HUES6 (cell line): ENCODE measurements at regions not wholly inside any gene's neighbourhood (a gene's known extent, or its start where the extent isn't known, plus 50 kb on each side); places are given as distances from the start of the nearest gene placed in this dataset.
"Not testable (repeated sequence)": the region's sequence is repeated elsewhere in the genome, so short reads cannot be mapped to it uniquely, and the experiment has no call there.

ENCODE experiments used
- H3K27ac ChIP-seq: 2 replicates; pipeline ENCODE4 v1.7.0; 2013; ENCODE audit warnings: low read depth, mild to moderate bottlenecking, low read length, inconsistent platforms
- H3K27me3 ChIP-seq: 2 replicates; pipeline ENCODE4 v1.6.1; 2013; ENCODE audit warnings: low read length; ENCODE audit not compliant: control insufficient read depth, insufficient read depth
- H3K36me3 ChIP-seq: 2 replicates; pipeline ENCODE4 v1.6.1; 2013; ENCODE audit warnings: low read length; ENCODE audit not compliant: control insufficient read depth, insufficient read depth
- H3K4me1 ChIP-seq: 2 replicates; pipeline ENCODE4 v1.6.1; 2013; ENCODE audit warnings: low read length; ENCODE audit not compliant: control insufficient read depth, insufficient read depth
- H3K4me3 ChIP-seq: 2 replicates; pipeline ENCODE4 v1.5.1; 2013; ENCODE audit warnings: low read depth, low read length
- H3K9ac ChIP-seq: one replicate; pipeline ENCODE4 v1.6.1; 2013; ENCODE audit warnings: mild to moderate bottlenecking, low read length
- H3K9me3 ChIP-seq: 2 replicates; pipeline ENCODE4 v1.6.1; 2013; ENCODE audit warnings: low read depth, low read length; ENCODE audit not compliant: control insufficient read depth, insufficient read depth

- H3K27ac ChIP-seq, result no peak overlapping the region
- H3K36me3 ChIP-seq, result no peaks in the 10 kb centered on the region
- peaks cover 87% of the 10 kb centered on the region for H3K27me3 ChIP-seq
- H3K9me3 ChIP-seq, result no peaks in the 10 kb centered on the region
- no peak overlapping the region for H3K9ac ChIP-seq
- H3K4me3 ChIP-seq, result peak overlapping the region; percentile 87
- H3K4me1 ChIP-seq, result peaks cover 15% of the 10 kb centered on the region; the same call in 1 of the 2 replicates
Observed at GRCh38 chr7:114083166-114084001, 164.6 kb upstream of the PPP1R3A start.

GRCh38 chr7:114082642-114083165 is 163.9 kb upstream of the PPP1R3A start:
- H3K4me1 ChIP-seq, result peaks cover 15% of the 10 kb centered on the region; the same call in 1 of the 2 replicates
- H3K9me3 ChIP-seq, result no peaks in the 10 kb centered on the region
- peak overlapping the region; percentile 87 for H3K4me3 ChIP-seq
- H3K27me3 ChIP-seq, result peaks cover 80% of the 10 kb centered on the region
- no peaks in the 10 kb centered on the region for H3K36me3 ChIP-seq
- H3K9ac ChIP-seq, result peak overlapping the region; percentile 7
- no peak overlapping the region for H3K27ac ChIP-seq

- H3K9ac ChIP-seq, result no peak overlapping the region
- H3K27me3 ChIP-seq, result peaks cover 71% of the 10 kb centered on the region
- H3K4me3 ChIP-seq, result no peak overlapping the region
- no peak overlapping the region for H3K27ac ChIP-seq
- no peaks in the 10 kb centered on the region for H3K9me3 ChIP-seq
- peaks cover 15% of the 10 kb centered on the region; the same call in 1 of the 2 replicates for H3K4me1 ChIP-seq
- H3K36me3 ChIP-seq, result no peaks in the 10 kb centered on the region
Observed at GRCh38 chr7:114081606-114082425, 163.0 kb upstream of the PPP1R3A start.

GRCh38 chr7:114077158-114077524 is 158.3 kb upstream of the PPP1R3A start:
- not testable (repeated sequence) for H3K36me3 ChIP-seq, H3K27ac ChIP-seq, H3K4me1 ChIP-seq, H3K4me3 ChIP-seq, H3K9ac ChIP-seq, H3K9me3 ChIP-seq
- H3K27me3 ChIP-seq, result peaks cover 25% of the 10 kb centered on the region

GRCh38 chr7:114076392-114077157 is 157.8 kb upstream of the PPP1R3A start:
- H3K4me3 ChIP-seq, result not testable (repeated sequence)

GRCh38 chr7:114073701-114074100 is 154.9 kb upstream of the PPP1R3A start:
- no peaks in the 10 kb centered on the region; the same call in 1 of the 2 replicates for H3K27me3 ChIP-seq
- H3K4me3 ChIP-seq, result no peak overlapping the region

More at GRCh38 chr7:114076392-114077157, 157.8 kb upstream of the PPP1R3A start:
- H3K9me3 ChIP-seq, H3K27ac ChIP-seq, H3K4me1 ChIP-seq, H3K36me3 ChIP-seq, H3K9ac ChIP-seq: not testable (repeated sequence)
- H3K27me3 ChIP-seq, result peaks cover 20% of the 10 kb centered on the region

GRCh38 chr7:114070246-114070645 is 151.4 kb upstream of the PPP1R3A start:
- Histone ChIP-seq H3K4me3 (no peak overlapping the region), H3K9me3 (no peaks in the 10 kb centered on the region), H3K4me1 (no peaks in the 10 kb centered on the region), H3K27me3 (no peaks in the 10 kb centered on the region), H3K27ac (no peak overlapping the region), H3K9ac (no peak overlapping the region), H3K36me3 (no peaks in the 10 kb centered on the region)

More at GRCh38 chr7:114073701-114074100, 154.9 kb upstream of the PPP1R3A start:
- H3K36me3 ChIP-seq, result no peaks in the 10 kb centered on the region
- H3K4me1 ChIP-seq, result no peaks in the 10 kb centered on the region
- H3K9ac ChIP-seq, result no peak overlapping the region
- H3K27ac ChIP-seq, result no peak overlapping the region
- no peaks in the 10 kb centered on the region for H3K9me3 ChIP-seq

GRCh38 chr7:114062810-114063209 is 144.0 kb upstream of the PPP1R3A start:
- Histone ChIP-seq H3K27ac (no peak overlapping the region), H3K27me3 (no peaks in the 10 kb centered on the region), H3K4me1 (no peaks in the 10 kb centered on the region), H3K9ac (no peak overlapping the region), H3K9me3 (no peaks in the 10 kb centered on the region), H3K4me3 (no peak overlapping the region), H3K36me3 (no peaks in the 10 kb centered on the region)

- no peak overlapping the region for H3K4me3 ChIP-seq
- no peak overlapping the region for H3K9ac ChIP-seq
- no peaks in the 10 kb centered on the region for H3K9me3 ChIP-seq
- H3K27ac ChIP-seq, result no peak overlapping the region
- no peaks in the 10 kb centered on the region for H3K27me3 ChIP-seq
- no peaks in the 10 kb centered on the region for H3K36me3 ChIP-seq
- no peaks in the 10 kb centered on the region for H3K4me1 ChIP-seq
Observed at GRCh38 chr7:114051871-114052331, 133.1 kb upstream of the PPP1R3A start.

- Histone ChIP-seq H3K27me3 (no peaks in the 10 kb centered on the region), H3K36me3 (no peaks in the 10 kb centered on the region), H3K4me1 (no peaks in the 10 kb centered on the region), H3K27ac (no peak overlapping the region), H3K9ac (no peak overlapping the region), H3K4me3 (no peak overlapping the region), H3K9me3 (no peaks in the 10 kb centered on the region)
Observed at GRCh38 chr7:114050571-114050970, 131.8 kb upstream of the PPP1R3A start.
